Immature natural killer cell (primary cell): ENCODE measurements at regions not wholly inside any gene's neighbourhood (a gene's known extent, or its start where the extent isn't known, plus 50 kb on each side); places are given as distances from the start of the nearest gene placed in this dataset.

Experiments used
- DNase-seq, 3 donors: peaks; one replicate each; pipeline ENCODE4 v3.0.0; 2022; ENCODE audit warnings: mixed read lengths in 1 of 3
- H3K27ac Mint-ChIP-seq, 6 donors: one replicate each; pipeline ENCODE4 v1.8.0; 2020; ENCODE audit warnings: mixed read lengths in 6 of 6, mild to moderate bottlenecking in 5 of 6, inconsistent platforms in 4 of 6, moderate library complexity in 3 of 6
- H3K27me3 Mint-ChIP-seq, 3 donors: one replicate each; pipeline ENCODE4 v1.8.0; 2020 to 2021; ENCODE audit warnings: low read depth in 3 of 3, mild to moderate bottlenecking in 3 of 3, mixed read lengths in 3 of 3, moderate library complexity in 3 of 3, inconsistent platforms in 1 of 3
- H3K36me3 Mint-ChIP-seq, 3 donors: one replicate each; pipeline ENCODE4 v1.8.0; 2020; ENCODE audit warnings: mixed read lengths in 3 of 3, inconsistent platforms in 2 of 3, mild to moderate bottlenecking in 2 of 3
- H3K4me1 Mint-ChIP-seq, 2 donors: one replicate each; pipeline ENCODE4 v1.8.0; 2020; ENCODE audit warnings: inconsistent platforms in 2 of 2, mild to moderate bottlenecking in 2 of 2, mixed read lengths in 2 of 2, moderate library complexity in 1 of 2
- H3K4me3 Mint-ChIP-seq, 5 donors: one replicate each; pipeline ENCODE4 v1.8.0; 2020; ENCODE audit warnings: mild to moderate bottlenecking in 5 of 5, mixed read lengths in 5 of 5, inconsistent platforms in 3 of 5, moderate library complexity in 3 of 5
- H3K9me3 Mint-ChIP-seq, 6 donors: one replicate each; pipeline ENCODE4 v1.8.0; 2020; ENCODE audit warnings: mild to moderate bottlenecking in 6 of 6, mixed read lengths in 6 of 6, inconsistent platforms in 4 of 6, moderate library complexity in 3 of 6

GRCh38 chr2:215668378-215668775, 232.5 kb upstream of the FN1 start:
- no peaks in the 10 kb centered on the region for H3K4me1 Mint-ChIP-seq
- no peak overlapping the region for H3K27ac Mint-ChIP-seq
- no peak for DNase-seq
- peaks cover 3 to 6% (median 3%) of the 10 kb centered on the region in 3 donors for H3K27me3 Mint-ChIP-seq
- peaks cover 0 to 3% (median 0%) of the 10 kb centered on the region in 6 donors for H3K9me3 Mint-ChIP-seq
- H3K36me3 Mint-ChIP-seq, result no peaks in the 10 kb centered on the region
- no peak overlapping the region for H3K4me3 Mint-ChIP-seq

GRCh38 chr2:215667585-215668377, 231.9 kb upstream of the FN1 start:
- H3K36me3 Mint-ChIP-seq, result no peaks in the 10 kb centered on the region
- H3K4me1 Mint-ChIP-seq, result no peaks in the 10 kb centered on the region
- H3K27ac Mint-ChIP-seq, result no peak overlapping the region
- H3K4me3 Mint-ChIP-seq, result no peak overlapping the region
- peaks cover 0 to 3% (median 0%) of the 10 kb centered on the region in 6 donors for H3K9me3 Mint-ChIP-seq
- peaks cover 3 to 6% (median 3%) of the 10 kb centered on the region in 3 donors for H3K27me3 Mint-ChIP-seq
- DNase-seq, result no peak

- Mint-ChIP-seq H3K4me1 (no peaks in the 10 kb centered on the region), H3K4me3 (no peak overlapping the region)
- DNase-seq, result no peak
Observed at GRCh38 chr2:215664847-215665525, 229.1 kb upstream of the FN1 start.

GRCh38 chr2:215662715-215663114, 226.8 kb upstream of the FN1 start:
- Mint-ChIP-seq H3K9me3 (no peaks in the 10 kb centered on the region), H3K27ac (no peak overlapping the region), H3K36me3 (no peaks in the 10 kb centered on the region), H3K4me3 (no peak overlapping the region), H3K4me1 (no peaks in the 10 kb centered on the region), H3K27me3 (peaks cover 0 to 3% (median 2%) of the 10 kb centered on the region in 3 donors)
- DNase-seq, result no peak

More at GRCh38 chr2:215664847-215665525, 229.1 kb upstream of the FN1 start:
- no peak overlapping the region for H3K27ac Mint-ChIP-seq
- H3K9me3 Mint-ChIP-seq, result no peaks in the 10 kb centered on the region
- peaks cover 0 to 3% (median 3%) of the 10 kb centered on the region in 3 donors for H3K27me3 Mint-ChIP-seq
- no peaks in the 10 kb centered on the region for H3K36me3 Mint-ChIP-seq

GRCh38 chr2:215660687-215661086, 224.8 kb upstream of the FN1 start:
- H3K27me3 Mint-ChIP-seq, result no peaks in the 10 kb centered on the region
- H3K27ac Mint-ChIP-seq, result no peak overlapping the region
- no peak overlapping the region for H3K4me3 Mint-ChIP-seq
- H3K9me3 Mint-ChIP-seq, result no peaks in the 10 kb centered on the region
- no peak for DNase-seq
- no peaks in the 10 kb centered on the region for H3K36me3 Mint-ChIP-seq
- H3K4me1 Mint-ChIP-seq, result no peaks in the 10 kb centered on the region

GRCh38 chr2:215659650-215660049, 223.8 kb upstream of the FN1 start:
- Mint-ChIP-seq H3K9me3 (no peaks in the 10 kb centered on the region), H3K27ac (no peak overlapping the region), H3K4me3 (no peak overlapping the region), H3K36me3 (no peaks in the 10 kb centered on the region), H3K4me1 (no peaks in the 10 kb centered on the region), H3K27me3 (no peaks in the 10 kb centered on the region)
- no peak for DNase-seq

- Mint-ChIP-seq H3K27me3 (no peaks in the 10 kb centered on the region), H3K27ac (no peak overlapping the region), H3K9me3 (no peaks in the 10 kb centered on the region), H3K36me3 (no peaks in the 10 kb centered on the region), H3K4me3 (no peak overlapping the region), H3K4me1 (no peaks in the 10 kb centered on the region)
- no peak for DNase-seq
Observed at GRCh38 chr2:215658635-215659305, 222.9 kb upstream of the FN1 start.

GRCh38 chr2:215657844-215658243, 222.0 kb upstream of the FN1 start:
- H3K36me3 Mint-ChIP-seq, result no peaks in the 10 kb centered on the region
- DNase-seq, result no peak
- H3K4me3 Mint-ChIP-seq, result no peak overlapping the region
- H3K4me1 Mint-ChIP-seq, result no peaks in the 10 kb centered on the region
- H3K27ac Mint-ChIP-seq, result no peak overlapping the region
- H3K9me3 Mint-ChIP-seq, result no peaks in the 10 kb centered on the region
- no peaks in the 10 kb centered on the region for H3K27me3 Mint-ChIP-seq

GRCh38 chr2:215654148-215654819, 218.4 kb upstream of the FN1 start:
- H3K36me3 Mint-ChIP-seq, result no peaks in the 10 kb centered on the region
- H3K4me3 Mint-ChIP-seq, result no peak overlapping the region
- no peak overlapping the region for H3K27ac Mint-ChIP-seq
- no peak for DNase-seq
- H3K4me1 Mint-ChIP-seq, result no peaks in the 10 kb centered on the region
- H3K27me3 Mint-ChIP-seq, result no peaks in the 10 kb centered on the region
- H3K9me3 Mint-ChIP-seq, result peaks cover 0 to 2% (median 0%) of the 10 kb centered on the region in 6 donors

- DNase-seq, result no peak
- no peaks in the 10 kb centered on the region for H3K27me3 Mint-ChIP-seq
- peaks cover 0 to 2% (median 0%) of the 10 kb centered on the region in 6 donors for H3K9me3 Mint-ChIP-seq
- no peaks in the 10 kb centered on the region for H3K4me1 Mint-ChIP-seq
- H3K4me3 Mint-ChIP-seq, result no peak overlapping the region
- no peaks in the 10 kb centered on the region for H3K36me3 Mint-ChIP-seq
- H3K27ac Mint-ChIP-seq, result no peak overlapping the region
Observed at GRCh38 chr2:215653344-215654030, 217.6 kb upstream of the FN1 start.

- no peak overlapping the region for H3K27ac Mint-ChIP-seq
- no peak overlapping the region for H3K4me3 Mint-ChIP-seq
- H3K9me3 Mint-ChIP-seq, result peaks cover 0 to 2% (median 0%) of the 10 kb centered on the region in 6 donors
- no peaks in the 10 kb centered on the region for H3K36me3 Mint-ChIP-seq
- no peaks in the 10 kb centered on the region for H3K4me1 Mint-ChIP-seq
- H3K27me3 Mint-ChIP-seq, result no peaks in the 10 kb centered on the region
- DNase-seq, result no peak
Observed at GRCh38 chr2:215652388-215652787, 216.5 kb upstream of the FN1 start.

- Mint-ChIP-seq H3K4me1 (no peaks in the 10 kb centered on the region), H3K9me3 (peaks cover 0 to 2% (median 0%) of the 10 kb centered on the region in 6 donors), H3K4me3 (no peak overlapping the region), H3K27me3 (no peaks in the 10 kb centered on the region), H3K27ac (no peak overlapping the region), H3K36me3 (no peaks in the 10 kb centered on the region)
- DNase-seq, result no peak
Observed at GRCh38 chr2:215651412-215651811, 215.5 kb upstream of the FN1 start.

- no peak overlapping the region for H3K27ac Mint-ChIP-seq
- peaks cover 0 to 3% (median 0%) of the 10 kb centered on the region in 6 donors for H3K9me3 Mint-ChIP-seq
- peaks cover 0 to 2% (median 0%) of the 10 kb centered on the region in 3 donors for H3K36me3 Mint-ChIP-seq
- no peak for DNase-seq
- H3K4me3 Mint-ChIP-seq, result no peak overlapping the region
- peaks cover 0 to 4% (median 2%) of the 10 kb centered on the region in 3 donors for H3K27me3 Mint-ChIP-seq
- no peaks in the 10 kb centered on the region for H3K4me1 Mint-ChIP-seq
Observed at GRCh38 chr2:215644233-215644897, 208.5 kb upstream of the FN1 start.
